Liver (tissue), 3 donors: ENCODE measurements at regions not wholly inside any gene's neighbourhood (a gene's known extent, or its start where the extent isn't known, plus 50 kb on each side); places are given as distances from the start of the nearest gene placed in this dataset.

Source experiments
- EGR1 ChIP-seq, 2 donors: IDR thresholded peaks; 2 replicates each; pipeline ENCODE4 v1.6.1; 2016 to 2018; ENCODE audit warnings: antibody characterized with exemption in 2 of 2, low read depth in 2 of 2
- RAD21 ChIP-seq, 2 donors: IDR thresholded peaks; 2 replicates each; pipeline ENCODE4 v1.6.1; 2016; ENCODE audit warnings: antibody characterized with exemption in 2 of 2, mild to moderate bottlenecking in 2 of 2
- TAF1 ChIP-seq: conservative IDR thresholded peaks from 2 replicates; pipeline ENCODE4 v1.6.1; 2016; ENCODE audit warnings: antibody characterized with exemption, mild to moderate bottlenecking
- TF ChIP-seq, protein P1 (sequence below): IDR thresholded peaks from 2 replicates; pipeline ENCODE4 v1.6.1; 2016; ENCODE audit warnings: antibody characterized with exemption
- TF ChIP-seq, protein P2 (sequence below): fragments of 150-350 bp; IDR thresholded peaks from 2 replicates; pipeline ENCODE4 v1.5.1; 2017; ENCODE audit warnings: improper control_type of control experiment, low read depth, low read length; ENCODE audit not compliant: missing input control
- TF ChIP-seq, protein P3 (sequence below): IDR thresholded peaks from 2 replicates; pipeline ENCODE4 v1.6.1; 2016; ENCODE audit warnings: antibody characterized with exemption
- TF ChIP-seq, protein P4 (sequence below): IDR thresholded peaks from 2 replicates; pipeline ENCODE4 v1.6.1; 2016; ENCODE audit warnings: antibody characterized with exemption
- donor health status: healthy.
- donor health status: healthy.

DNA sequence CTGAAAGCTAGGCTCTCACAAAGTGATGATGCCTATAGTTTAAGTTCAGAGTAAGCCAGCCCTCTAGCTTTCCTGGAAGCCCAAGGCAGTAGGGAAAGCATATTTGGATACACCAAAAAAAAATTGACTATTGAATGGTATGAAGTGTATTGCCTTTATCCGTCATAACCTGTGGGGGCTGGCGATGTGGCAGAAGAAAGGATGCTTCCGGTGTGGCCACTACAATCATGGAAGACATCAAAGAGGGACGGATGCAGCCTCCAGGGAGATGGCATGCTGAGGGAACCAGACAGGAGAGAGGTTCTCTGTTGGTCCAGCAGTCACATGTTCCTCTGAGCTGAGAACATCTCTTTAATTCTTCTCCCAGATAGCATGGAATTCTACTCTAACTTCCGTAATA is 170.3 kb downstream of the TMEM18 start:
- TF ChIP-seq, protein P1, sequence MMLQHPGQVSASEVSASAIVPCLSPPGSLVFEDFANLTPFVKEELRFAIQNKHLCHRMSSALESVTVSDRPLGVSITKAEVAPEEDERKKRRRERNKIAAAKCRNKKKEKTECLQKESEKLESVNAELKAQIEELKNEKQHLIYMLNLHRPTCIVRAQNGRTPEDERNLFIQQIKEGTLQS = no peak
- TF ChIP-seq EGR1 (IDR thresholded peaks at IDR 0.05; ENCODE audit: low read depth in 2 of 2) (no peak), RAD21 (IDR thresholded peaks at IDR 0.05) (no peak), TAF1 (no peak)
- TF ChIP-seq, protein P2, sequence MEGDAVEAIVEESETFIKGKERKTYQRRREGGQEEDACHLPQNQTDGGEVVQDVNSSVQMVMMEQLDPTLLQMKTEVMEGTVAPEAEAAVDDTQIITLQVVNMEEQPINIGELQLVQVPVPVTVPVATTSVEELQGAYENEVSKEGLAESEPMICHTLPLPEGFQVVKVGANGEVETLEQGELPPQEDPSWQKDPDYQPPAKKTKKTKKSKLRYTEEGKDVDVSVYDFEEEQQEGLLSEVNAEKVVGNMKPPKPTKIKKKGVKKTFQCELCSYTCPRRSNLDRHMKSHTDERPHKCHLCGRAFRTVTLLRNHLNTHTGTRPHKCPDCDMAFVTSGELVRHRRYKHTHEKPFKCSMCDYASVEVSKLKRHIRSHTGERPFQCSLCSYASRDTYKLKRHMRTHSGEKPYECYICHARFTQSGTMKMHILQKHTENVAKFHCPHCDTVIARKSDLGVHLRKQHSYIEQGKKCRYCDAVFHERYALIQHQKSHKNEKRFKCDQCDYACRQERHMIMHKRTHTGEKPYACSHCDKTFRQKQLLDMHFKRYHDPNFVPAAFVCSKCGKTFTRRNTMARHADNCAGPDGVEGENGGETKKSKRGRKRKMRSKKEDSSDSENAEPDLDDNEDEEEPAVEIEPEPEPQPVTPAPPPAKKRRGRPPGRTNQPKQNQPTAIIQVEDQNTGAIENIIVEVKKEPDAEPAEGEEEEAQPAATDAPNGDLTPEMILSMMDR = no peak
- TF ChIP-seq, protein P3, sequence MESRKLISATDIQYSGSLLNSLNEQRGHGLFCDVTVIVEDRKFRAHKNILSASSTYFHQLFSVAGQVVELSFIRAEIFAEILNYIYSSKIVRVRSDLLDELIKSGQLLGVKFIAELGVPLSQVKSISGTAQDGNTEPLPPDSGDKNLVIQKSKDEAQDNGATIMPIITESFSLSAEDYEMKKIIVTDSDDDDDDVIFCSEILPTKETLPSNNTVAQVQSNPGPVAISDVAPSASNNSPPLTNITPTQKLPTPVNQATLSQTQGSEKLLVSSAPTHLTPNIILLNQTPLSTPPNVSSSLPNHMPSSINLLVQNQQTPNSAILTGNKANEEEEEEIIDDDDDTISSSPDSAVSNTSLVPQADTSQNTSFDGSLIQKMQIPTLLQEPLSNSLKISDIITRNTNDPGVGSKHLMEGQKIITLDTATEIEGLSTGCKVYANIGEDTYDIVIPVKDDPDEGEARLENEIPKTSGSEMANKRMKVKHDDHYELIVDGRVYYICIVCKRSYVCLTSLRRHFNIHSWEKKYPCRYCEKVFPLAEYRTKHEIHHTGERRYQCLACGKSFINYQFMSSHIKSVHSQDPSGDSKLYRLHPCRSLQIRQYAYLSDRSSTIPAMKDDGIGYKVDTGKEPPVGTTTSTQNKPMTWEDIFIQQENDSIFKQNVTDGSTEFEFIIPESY = no peak
- TF ChIP-seq, protein P4, sequence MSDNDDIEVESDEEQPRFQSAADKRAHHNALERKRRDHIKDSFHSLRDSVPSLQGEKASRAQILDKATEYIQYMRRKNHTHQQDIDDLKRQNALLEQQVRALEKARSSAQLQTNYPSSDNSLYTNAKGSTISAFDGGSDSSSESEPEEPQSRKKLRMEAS = no peak
